ENCODE measurements at regions not wholly inside any gene's neighbourhood (a gene's known extent, or its start where the extent isn't known, plus 50 kb on each side); places are given as distances from the start of the nearest gene placed in this dataset.

DNA sequence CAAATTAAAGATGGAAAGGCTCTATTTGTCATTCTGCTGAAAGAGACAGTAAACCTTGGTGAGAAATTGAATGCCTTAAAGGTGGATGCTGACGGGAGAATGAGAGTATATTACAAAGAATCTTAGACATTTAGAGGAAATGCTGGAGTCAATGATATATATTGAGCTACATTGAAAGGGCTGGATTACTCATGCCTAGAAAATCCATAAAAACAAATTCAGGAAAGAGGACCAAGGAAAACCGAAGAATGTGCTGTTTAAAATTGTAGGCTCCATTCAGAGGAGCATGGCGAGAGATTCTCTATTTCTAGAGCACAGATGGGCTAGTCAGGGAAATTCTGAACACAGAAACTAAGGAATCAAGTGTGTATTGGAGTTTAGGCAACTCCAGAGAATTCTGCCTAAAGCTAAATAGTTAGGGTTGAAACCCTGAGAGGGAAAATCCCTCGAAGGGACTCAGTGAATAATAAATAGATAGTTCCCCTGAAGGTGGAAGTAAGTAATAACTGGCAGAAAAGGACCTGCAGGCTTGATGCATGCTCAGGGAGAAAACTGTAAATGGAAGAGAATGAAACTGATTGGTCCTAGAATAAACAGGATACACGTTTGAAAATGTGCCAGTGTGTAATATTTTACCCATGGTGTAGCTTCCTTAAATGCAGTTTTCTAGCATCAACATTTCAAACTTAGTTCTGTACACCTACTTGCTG is 1532.4 kb upstream of the TENM3 start:
- TF ChIP-seq CTCF (IDR thresholded peaks at IDR 0.05 in 8 of 11, conservative IDR thresholded peaks at IDR 0.05 in 3 of 11) (no peak), POLR2A (IDR thresholded peaks at IDR 0.05) (no peak), POLR2AphosphoS5 (IDR thresholded peaks at IDR 0.05) (no peak)
